ENCODE measurements at regions not wholly inside any gene's neighbourhood (a gene's known extent, or its start where the extent isn't known, plus 50 kb on each side); places are given as distances from the start of the nearest gene placed in this dataset.

- no peak for TF ChIP-seq GATA2 (IDR thresholded peaks at IDR 0.05; ENCODE audit: low read depth, low read length)
- no peak for TF ChIP-seq GATA3 (IDR thresholded peaks at IDR 0.05; ENCODE audit: low read depth, low read length)
Measured at GRCh38 chr5:173800340-173800739, 87.8 kb upstream of the CPEB4 start.
